Karpas-422 (cell line): ENCODE measurements at regions not wholly inside any gene's neighbourhood (a gene's known extent, or its start where the extent isn't known, plus 50 kb on each side); places are given as distances from the start of the nearest gene placed in this dataset.

ENCODE experiments used
- DNase-seq: peaks from one replicate; pipeline ENCODE4 v3.0.0-alpha.2; 2015
- H2AFZ ChIP-seq: fragments of 200-600 bp; sonication (generic); 2 replicates; pipeline ENCODE4 v1.6.1; 2014; ENCODE audit warnings: antibody characterized with exemption, low read length, mixed read lengths
- H3K27ac ChIP-seq: fragments of 200-600 bp; sonication (generic); 2 replicates; pipeline ENCODE4 v1.5.1; 2014; ENCODE audit warnings: mild to moderate bottlenecking, low read length, moderate library complexity
- H3K27me3 ChIP-seq: fragments of 200-600 bp; sonication (generic); 2 replicates; pipeline ENCODE4 v1.6.1; 2014; ENCODE audit warnings: low read length, mixed read lengths
- H3K36me3 ChIP-seq: fragments of 200-600 bp; sonication (generic); 2 replicates; pipeline ENCODE4 v1.6.1; 2014; ENCODE audit warnings: low read length, mixed read lengths; ENCODE audit not compliant: insufficient read depth
- H3K4me1 ChIP-seq: fragments of 200-600 bp; sonication (generic); 2 replicates; pipeline ENCODE4 v1.6.1; 2014; ENCODE audit warnings: mild to moderate bottlenecking, low read length, mixed read lengths
- H3K4me2 ChIP-seq: fragments of 200-600 bp; sonication (generic); 2 replicates; pipeline ENCODE4 v1.6.1; 2014; ENCODE audit warnings: low read length, low read depth, mild to moderate bottlenecking; ENCODE audit not compliant: poor library complexity, severe bottlenecking
- H3K4me3 ChIP-seq: fragments of 200-600 bp; sonication (generic); 2 replicates; pipeline ENCODE4 v1.5.1; 2014; ENCODE audit warnings: mild to moderate bottlenecking, antibody characterized with exemption, low read length, mixed read lengths
- H3K79me2 ChIP-seq: fragments of 200-600 bp; sonication (generic); 2 replicates; pipeline ENCODE4 v1.6.1; 2014; ENCODE audit warnings: mild to moderate bottlenecking, low read length, mixed read lengths
- H3K9ac ChIP-seq: fragments of 200-600 bp; sonication (generic); 2 replicates; pipeline ENCODE4 v1.6.0; 2014; ENCODE audit warnings: low read length
- H3K9me2 ChIP-seq: fragments of 200-600 bp; sonication (generic), shearing (Covaris generic); replicated peaks from 2 replicates; pipeline ENCODE4 v1.6.0; 2014; ENCODE audit warnings: mild to moderate bottlenecking, low read length, moderate library complexity; ENCODE audit not compliant: insufficient read depth
- H3K9me3 ChIP-seq: fragments of 300-700, 200-600 bp; sonication (generic); 2 replicates; pipeline ENCODE4 v1.6.1; 2014; ENCODE audit warnings: low read length, mixed read lengths
- H4K20me1 ChIP-seq: fragments of 200-600 bp; sonication (generic); 2 replicates; pipeline ENCODE4 v1.6.1; 2014; ENCODE audit warnings: mild to moderate bottlenecking, antibody characterized with exemption, low read length, low read depth; ENCODE audit not compliant: insufficient read depth

GRCh38 chr5:135662683-135663082, 83.9 kb upstream of the CXCL14 start:
- no peaks in the 10 kb centered on the region for H3K79me2 ChIP-seq
- no peak overlapping the region for H3K9ac ChIP-seq
- H3K27ac ChIP-seq: no peak overlapping the region
- H2AFZ ChIP-seq: no peak overlapping the region
- H3K4me2 ChIP-seq: no peak overlapping the region
- H3K27me3 ChIP-seq: no peaks in the 10 kb centered on the region
- no peaks in the 10 kb centered on the region for H3K9me2 ChIP-seq
- no peak for DNase-seq
- no peaks in the 10 kb centered on the region for H3K36me3 ChIP-seq
- no peak overlapping the region for H3K4me3 ChIP-seq
- peaks cover 11% of the 10 kb centered on the region for H3K9me3 ChIP-seq
- no peaks in the 10 kb centered on the region for H4K20me1 ChIP-seq
- H3K4me1 ChIP-seq: no peaks in the 10 kb centered on the region

GRCh38 chr5:135662061-135662481, 83.3 kb upstream of the CXCL14 start:
- Histone ChIP-seq H3K79me2 (no peaks in the 10 kb centered on the region), H3K9me3 (peaks cover 11% of the 10 kb centered on the region), H3K4me3 (no peak overlapping the region), H4K20me1 (no peaks in the 10 kb centered on the region), H3K9me2 (no peaks in the 10 kb centered on the region), H3K9ac (no peak overlapping the region), H3K27ac (no peak overlapping the region), H2AFZ (no peak overlapping the region), H3K4me1 (no peaks in the 10 kb centered on the region), H3K4me2 (no peak overlapping the region), H3K27me3 (no peaks in the 10 kb centered on the region), H3K36me3 (no peaks in the 10 kb centered on the region)
- DNase-seq: no peak

GRCh38 chr5:135660826-135661575, 82.2 kb upstream of the CXCL14 start:
- H3K4me2 ChIP-seq: no peak overlapping the region
- peaks cover 11% of the 10 kb centered on the region for H3K9me3 ChIP-seq
- H3K79me2 ChIP-seq: no peaks in the 10 kb centered on the region
- no peaks in the 10 kb centered on the region for H3K36me3 ChIP-seq
- H3K4me1 ChIP-seq: no peaks in the 10 kb centered on the region
- no peaks in the 10 kb centered on the region for H3K9me2 ChIP-seq
- H2AFZ ChIP-seq: no peak overlapping the region
- no peaks in the 10 kb centered on the region for H3K27me3 ChIP-seq
- no peak overlapping the region for H3K4me3 ChIP-seq
- H3K27ac ChIP-seq: no peak overlapping the region
- no peak overlapping the region for H3K9ac ChIP-seq
- H4K20me1 ChIP-seq: no peaks in the 10 kb centered on the region
- no peak for DNase-seq

DNA sequence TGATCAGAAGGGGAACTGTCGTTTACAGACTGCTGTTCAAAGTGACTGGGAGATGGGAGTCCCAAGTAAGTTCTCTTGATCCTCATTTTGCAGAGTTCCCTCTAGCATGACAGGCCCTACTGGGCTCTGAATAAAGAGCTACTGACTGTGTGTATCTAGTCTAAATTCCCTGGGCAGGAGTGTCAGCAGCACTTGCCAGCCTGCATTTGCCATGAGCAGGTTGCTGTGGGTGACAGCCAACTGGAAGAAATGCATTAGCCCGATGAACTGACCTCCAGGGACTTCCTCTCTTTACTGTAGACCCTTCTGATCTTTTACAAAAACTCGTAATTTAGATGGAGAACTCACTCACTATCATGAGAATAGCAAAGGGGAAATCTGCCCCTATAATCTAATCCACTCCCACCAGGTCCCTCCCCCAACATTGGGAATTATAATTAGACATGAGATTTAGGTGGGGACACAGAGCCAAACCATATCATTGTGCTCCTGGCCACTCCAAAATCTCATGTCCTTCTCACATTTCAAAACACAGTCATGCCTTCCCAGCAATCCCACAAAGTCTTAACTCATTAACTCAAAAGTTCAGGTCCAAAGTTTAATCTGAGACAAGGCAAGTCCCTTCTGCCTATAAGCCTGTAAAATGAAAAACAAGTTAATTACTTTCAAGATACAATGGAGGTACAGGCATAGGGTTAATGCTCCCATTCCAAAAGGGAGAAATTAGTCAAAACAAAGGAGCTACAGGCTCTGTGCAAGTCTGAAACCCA, 78.9 kb upstream of the CXCL14 start:
- H3K9me2 ChIP-seq: no peaks in the 10 kb centered on the region
- H3K9me3 ChIP-seq: peaks cover 11% of the 10 kb centered on the region
- H3K79me2 ChIP-seq: no peaks in the 10 kb centered on the region
- H3K4me2 ChIP-seq: no peak overlapping the region
- no peak overlapping the region for H3K27ac ChIP-seq
- no peaks in the 10 kb centered on the region for H3K36me3 ChIP-seq
- no peak overlapping the region for H3K9ac ChIP-seq
- H3K4me1 ChIP-seq: no peaks in the 10 kb centered on the region
- no peaks in the 10 kb centered on the region for H4K20me1 ChIP-seq
- no peak overlapping the region for H3K4me3 ChIP-seq
- H2AFZ ChIP-seq: no peak overlapping the region
- H3K27me3 ChIP-seq: no peaks in the 10 kb centered on the region
- DNase-seq: no peak

- H3K9me2 ChIP-seq: no peaks in the 10 kb centered on the region
- no peaks in the 10 kb centered on the region for H3K4me1 ChIP-seq
- no peaks in the 10 kb centered on the region for H3K79me2 ChIP-seq
- H3K27ac ChIP-seq: no peak overlapping the region
- H3K27me3 ChIP-seq: no peaks in the 10 kb centered on the region
- no peak overlapping the region for H3K4me2 ChIP-seq
- H4K20me1 ChIP-seq: no peaks in the 10 kb centered on the region
- no peak overlapping the region for H2AFZ ChIP-seq
- H3K4me3 ChIP-seq: no peak overlapping the region
- no peaks in the 10 kb centered on the region for H3K36me3 ChIP-seq
- DNase-seq: no peak
- H3K9me3 ChIP-seq: peaks cover 11% of the 10 kb centered on the region
- H3K9ac ChIP-seq: no peak overlapping the region
Measured at GRCh38 chr5:135655468-135655815, 76.7 kb upstream of the CXCL14 start.

DNA sequence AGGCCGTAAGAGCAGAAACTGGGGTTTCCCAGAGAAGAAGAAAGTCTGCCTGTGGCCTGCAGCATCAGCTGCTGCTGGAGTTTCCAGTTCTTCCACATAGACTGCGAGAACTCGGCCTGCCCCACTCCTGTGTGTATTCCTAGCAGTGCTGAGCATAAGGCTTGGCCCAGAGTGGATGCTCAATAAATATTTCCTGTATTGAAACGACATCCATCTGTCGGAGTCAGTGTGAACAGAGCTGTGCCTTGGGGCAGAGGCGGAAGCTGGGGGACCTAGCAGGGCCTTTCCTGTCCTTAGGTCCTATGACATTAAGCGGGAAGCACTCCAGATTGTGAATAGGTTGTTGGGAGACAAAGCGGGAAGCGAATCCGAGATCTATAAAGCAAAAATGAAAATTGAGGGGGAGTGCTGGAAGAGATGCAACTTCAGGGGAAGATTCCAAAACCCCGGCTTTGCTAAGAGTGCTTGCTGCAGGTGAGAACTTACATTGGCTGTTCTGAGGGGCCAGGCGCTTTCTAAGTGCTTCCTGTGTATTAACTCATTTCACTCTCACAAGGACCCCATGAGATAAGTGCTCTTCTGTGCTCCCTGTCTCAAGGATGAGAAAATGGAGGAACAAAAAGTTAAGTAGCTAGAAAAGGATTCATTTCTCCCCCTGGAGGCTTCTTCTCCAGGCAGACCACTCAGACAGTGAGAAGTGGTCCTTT, 76.1 kb upstream of the CXCL14 start:
- no peak for DNase-seq
- Histone ChIP-seq H3K4me2 (no peak overlapping the region), H3K9me3 (peaks cover 11% of the 10 kb centered on the region), H3K4me1 (no peaks in the 10 kb centered on the region), H3K27me3 (no peaks in the 10 kb centered on the region), H4K20me1 (no peaks in the 10 kb centered on the region), H3K27ac (no peak overlapping the region), H3K9ac (no peak overlapping the region), H3K9me2 (no peaks in the 10 kb centered on the region), H3K79me2 (no peaks in the 10 kb centered on the region), H3K36me3 (no peaks in the 10 kb centered on the region), H3K4me3 (no peak overlapping the region), H2AFZ (no peak overlapping the region)

DNA sequence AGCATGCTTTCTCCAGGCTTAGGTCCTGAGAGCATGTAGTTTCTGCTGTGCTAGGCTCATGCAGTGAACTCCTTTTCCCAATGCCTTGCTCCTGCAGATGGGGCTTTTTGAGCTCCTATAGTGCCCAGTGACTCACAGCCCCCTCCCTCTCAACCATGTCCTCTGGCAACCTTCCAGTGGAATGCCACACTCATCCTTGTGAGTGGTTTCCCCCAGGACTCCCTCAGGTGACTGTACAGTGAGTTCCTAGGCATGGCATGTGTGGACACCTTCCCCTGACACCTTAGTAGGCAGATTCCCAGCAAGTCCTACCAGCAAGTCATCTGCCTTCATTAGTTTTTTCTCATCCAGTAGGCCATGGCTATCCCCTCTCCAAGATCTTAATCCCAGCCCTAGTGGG, 72.4 kb upstream of the CXCL14 start:
- Histone ChIP-seq H3K27me3 (no peaks in the 10 kb centered on the region), H3K4me1 (no peaks in the 10 kb centered on the region), H3K9me2 (no peaks in the 10 kb centered on the region), H3K9ac (no peak overlapping the region), H3K27ac (no peak overlapping the region), H3K4me2 (no peak overlapping the region), H3K36me3 (no peaks in the 10 kb centered on the region), H3K4me3 (no peak overlapping the region), H3K79me2 (no peaks in the 10 kb centered on the region), H2AFZ (no peak overlapping the region), H4K20me1 (no peaks in the 10 kb centered on the region), H3K9me3 (no peaks in the 10 kb centered on the region)
- no peak for DNase-seq

DNA sequence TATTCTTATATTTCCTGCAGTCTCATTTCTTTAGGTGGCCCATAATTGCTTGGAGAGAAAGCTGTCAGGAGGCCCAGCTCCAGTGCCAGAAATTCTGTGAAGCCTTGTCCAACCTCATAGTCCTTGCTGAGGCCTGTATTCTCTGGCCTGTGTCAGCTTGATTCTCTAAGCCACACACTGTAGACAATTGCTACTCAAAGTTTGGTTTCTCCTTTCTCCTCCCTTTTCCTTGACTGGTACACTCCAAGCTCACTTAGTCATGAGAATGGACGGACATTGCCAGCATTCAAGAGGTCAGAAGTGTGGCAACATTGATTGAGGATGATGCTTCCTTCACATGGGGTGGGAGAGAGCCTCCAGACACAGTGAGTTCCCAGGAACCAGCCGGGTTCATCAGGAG, 71.3 kb upstream of the CXCL14 start:
- H4K20me1 ChIP-seq: no peaks in the 10 kb centered on the region
- no peaks in the 10 kb centered on the region for H3K27me3 ChIP-seq
- H3K36me3 ChIP-seq: no peaks in the 10 kb centered on the region
- no peak overlapping the region for H3K4me2 ChIP-seq
- no peak overlapping the region for H3K9ac ChIP-seq
- H3K4me3 ChIP-seq: no peak overlapping the region
- no peak overlapping the region for H2AFZ ChIP-seq
- no peaks in the 10 kb centered on the region for H3K9me3 ChIP-seq
- H3K79me2 ChIP-seq: no peaks in the 10 kb centered on the region
- no peaks in the 10 kb centered on the region for H3K9me2 ChIP-seq
- no peak for DNase-seq
- H3K4me1 ChIP-seq: no peaks in the 10 kb centered on the region
- H3K27ac ChIP-seq: no peak overlapping the region
